Breast epithelium (tissue), 3 donors: ENCODE measurements at regions not wholly inside any gene's neighbourhood (a gene's known extent, or its start where the extent isn't known, plus 50 kb on each side); places are given as distances from the start of the nearest gene placed in this dataset.

Experiments
- POLR2A ChIP-seq: fragments of 450-650 bp; IDR thresholded peaks from one replicate; pipeline ENCODE4 v1.6.1; 2016; ENCODE audit warnings: antibody characterized with exemption, mild to moderate bottlenecking, moderate library complexity
- TF ChIP-seq, protein P1 (sequence below), 3 donors: fragments of 450-650 bp; IDR thresholded peaks; one replicate each; pipeline ENCODE4 v1.5.1; 2016 to 2017; ENCODE audit warnings: antibody characterized with exemption in 3 of 3, mild to moderate bottlenecking in 3 of 3, moderate library complexity in 3 of 3

GRCh38 chr3:159114582-159114981 lies 312.7 kb downstream of the MFSD1 start:
- TF ChIP-seq, protein P1, sequence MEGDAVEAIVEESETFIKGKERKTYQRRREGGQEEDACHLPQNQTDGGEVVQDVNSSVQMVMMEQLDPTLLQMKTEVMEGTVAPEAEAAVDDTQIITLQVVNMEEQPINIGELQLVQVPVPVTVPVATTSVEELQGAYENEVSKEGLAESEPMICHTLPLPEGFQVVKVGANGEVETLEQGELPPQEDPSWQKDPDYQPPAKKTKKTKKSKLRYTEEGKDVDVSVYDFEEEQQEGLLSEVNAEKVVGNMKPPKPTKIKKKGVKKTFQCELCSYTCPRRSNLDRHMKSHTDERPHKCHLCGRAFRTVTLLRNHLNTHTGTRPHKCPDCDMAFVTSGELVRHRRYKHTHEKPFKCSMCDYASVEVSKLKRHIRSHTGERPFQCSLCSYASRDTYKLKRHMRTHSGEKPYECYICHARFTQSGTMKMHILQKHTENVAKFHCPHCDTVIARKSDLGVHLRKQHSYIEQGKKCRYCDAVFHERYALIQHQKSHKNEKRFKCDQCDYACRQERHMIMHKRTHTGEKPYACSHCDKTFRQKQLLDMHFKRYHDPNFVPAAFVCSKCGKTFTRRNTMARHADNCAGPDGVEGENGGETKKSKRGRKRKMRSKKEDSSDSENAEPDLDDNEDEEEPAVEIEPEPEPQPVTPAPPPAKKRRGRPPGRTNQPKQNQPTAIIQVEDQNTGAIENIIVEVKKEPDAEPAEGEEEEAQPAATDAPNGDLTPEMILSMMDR (IDR thresholded peaks at IDR 0.05) = no peak
- TF ChIP-seq POLR2A = no peak
